Right lobe of liver (tissue), 4 donors: ENCODE measurements at regions not wholly inside any gene's neighbourhood (a gene's known extent, or its start where the extent isn't known, plus 50 kb on each side); places are given as distances from the start of the nearest gene placed in this dataset.

ENCODE experiments used
- POLR2A ChIP-seq: fragments of 450-650 bp; IDR thresholded peaks from one replicate; pipeline ENCODE4 v1.6.1; 2017; ENCODE audit warnings: antibody characterized with exemption, mild to moderate bottlenecking
- TF ChIP-seq, protein P1 (sequence below), 4 donors: fragments of 200-600 bp in 3 of 4; fragments of 450-650 bp in 1 of 4; IDR thresholded peaks; one replicate each; pipeline versions ENCODE4 v1.5.1 to v1.8.0; 2016 to 2022; ENCODE audit warnings: antibody characterized with exemption in 4 of 4, mild to moderate bottlenecking in 2 of 4
- donor health status: DM: no; HTN: no; CAD: no.
- donor health status: DM: no; HTN: no; CAD: no.
- donor health status: DM: no; HTN: yes; CAD: no.

GRCh38 chr12:105426766-105427165, 96.3 kb downstream of the C12orf75 start:
- TF ChIP-seq, protein P1, sequence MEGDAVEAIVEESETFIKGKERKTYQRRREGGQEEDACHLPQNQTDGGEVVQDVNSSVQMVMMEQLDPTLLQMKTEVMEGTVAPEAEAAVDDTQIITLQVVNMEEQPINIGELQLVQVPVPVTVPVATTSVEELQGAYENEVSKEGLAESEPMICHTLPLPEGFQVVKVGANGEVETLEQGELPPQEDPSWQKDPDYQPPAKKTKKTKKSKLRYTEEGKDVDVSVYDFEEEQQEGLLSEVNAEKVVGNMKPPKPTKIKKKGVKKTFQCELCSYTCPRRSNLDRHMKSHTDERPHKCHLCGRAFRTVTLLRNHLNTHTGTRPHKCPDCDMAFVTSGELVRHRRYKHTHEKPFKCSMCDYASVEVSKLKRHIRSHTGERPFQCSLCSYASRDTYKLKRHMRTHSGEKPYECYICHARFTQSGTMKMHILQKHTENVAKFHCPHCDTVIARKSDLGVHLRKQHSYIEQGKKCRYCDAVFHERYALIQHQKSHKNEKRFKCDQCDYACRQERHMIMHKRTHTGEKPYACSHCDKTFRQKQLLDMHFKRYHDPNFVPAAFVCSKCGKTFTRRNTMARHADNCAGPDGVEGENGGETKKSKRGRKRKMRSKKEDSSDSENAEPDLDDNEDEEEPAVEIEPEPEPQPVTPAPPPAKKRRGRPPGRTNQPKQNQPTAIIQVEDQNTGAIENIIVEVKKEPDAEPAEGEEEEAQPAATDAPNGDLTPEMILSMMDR (IDR thresholded peaks at IDR 0.05), result no peak
- TF ChIP-seq POLR2A, result no peak
